ENCODE measurements at regions not wholly inside any gene's neighbourhood (a gene's known extent, or its start where the extent isn't known, plus 50 kb on each side); places are given as distances from the start of the nearest gene placed in this dataset.

GRCh38 chr21:35461700-35462099 lies 412.6 kb upstream of the RUNX1 start:
- no peak for DNase-seq (ENCODE audit: low spot score)
- no peaks in the 10 kb centered on the region for H4K20me1 ChIP-seq (ENCODE audit: insufficient read depth, low read length)

GRCh38 chr21:35460441-35460840 lies 411.3 kb upstream of the RUNX1 start:
- POLR2A ChIA-PET = no interaction called here
- no peak for DNase-seq (ENCODE audit: low spot score)
- no TSS peak for BruUV-seq (replicated peaks)

More at GRCh38 chr21:35461700-35462099, 412.6 kb upstream of the RUNX1 start:
- no peak overlapping the region for H2AFZ ChIP-seq (ENCODE audit: low read length)
- no peaks in the 10 kb centered on the region for H3K4me1 ChIP-seq (ENCODE audit: insufficient read depth, low read length)
- 36% methylated on average over 2 of the region's 2 CpGs for WGBS (ENCODE audit: low lambda C conversion rate)
- POLR2A ChIA-PET = no interaction called here
- no peak overlapping the region for H3K4me2 ChIP-seq (ENCODE audit: low read depth, low read length)
- no peak overlapping the region for H3K27ac ChIP-seq (ENCODE audit: extremely low read length, insufficient read depth, low read length)
- no peaks in the 10 kb centered on the region for H3K36me3 ChIP-seq (replicated peaks in 1 of 2; ENCODE audit: control insufficient read depth in 1 of 2, insufficient read depth in 2 of 2, low read length in 2 of 2)
- CTCF ChIA-PET (ENCODE audit: low intra/inter-chr PET ratio, low total read pairs) = no interaction called here
- no peak overlapping the region for H3K9ac ChIP-seq (ENCODE audit: insufficient read depth, low read depth, low read length)
- no TSS peak for BruUV-seq (replicated peaks)
- H3K79me2 ChIP-seq (ENCODE audit: insufficient read depth, low read length) = no peaks in the 10 kb centered on the region
- H3K4me3 ChIP-seq (replicated peaks in 1 of 3; ENCODE audit: insufficient read depth in 1 of 3, low read depth in 2 of 3, low read length in 3 of 3) = no peak overlapping the region
- no peak for ATAC-seq
- intact Hi-C loops (cut with micrococcal nuclease; ENCODE audit: unreplicated experiment) = no loop called here
- FAIRE-seq = no peak
- H3K27me3 ChIP-seq (ENCODE audit: control insufficient read depth in 1 of 2, insufficient read depth in 2 of 2, low read length in 2 of 2) = no peaks in the 10 kb centered on the region
- no peak for TF ChIP-seq ZBTB7B (CRISPR knock-in tag; IDR thresholded peaks at IDR 0.05)
- peak; percentile 86 for TF ChIP-seq NFE2L2 (IDR thresholded peaks at IDR 0.05; ENCODE audit: low read length)
- TF ChIP-seq MAFK (conservative IDR thresholded peaks at IDR 0.05 in 1 of 2, IDR thresholded peaks at IDR 0.05 in 1 of 2; ENCODE audit: low read length in 2 of 2) = 0 out of 4 replicates have a peak, but pooled peaks of 1 of the 2 experiments have one; percentile 10
- no peaks in the 10 kb centered on the region for H3K9me3 ChIP-seq (ENCODE audit: low read length)
- in situ Hi-C loops (cut with HindIII; ENCODE audit: extremely low pct_ligation_motif_present, low pct_unique_long_range_greater_than_20kb) = no loop called here

More at GRCh38 chr21:35460441-35460840, 411.3 kb upstream of the RUNX1 start:
- Histone ChIP-seq H3K27me3 (ENCODE audit: control insufficient read depth in 1 of 2, insufficient read depth in 2 of 2, low read length in 2 of 2) (no peaks in the 10 kb centered on the region), H3K4me3 (replicated peaks in 1 of 3; ENCODE audit: insufficient read depth in 1 of 3, low read depth in 2 of 3, low read length in 3 of 3) (no peak overlapping the region), H3K4me1 (ENCODE audit: insufficient read depth, low read length) (no peaks in the 10 kb centered on the region), H3K9me3 (ENCODE audit: low read length) (no peaks in the 10 kb centered on the region), H3K36me3 (replicated peaks in 1 of 2; ENCODE audit: control insufficient read depth in 1 of 2, insufficient read depth in 2 of 2, low read length in 2 of 2) (no peaks in the 10 kb centered on the region), H3K9ac (ENCODE audit: insufficient read depth, low read depth, low read length) (no peak overlapping the region), H3K27ac (ENCODE audit: extremely low read length, insufficient read depth, low read length) (no peak overlapping the region), H3K4me2 (ENCODE audit: low read depth, low read length) (no peak overlapping the region), H2AFZ (ENCODE audit: low read length) (no peak overlapping the region), H3K79me2 (ENCODE audit: insufficient read depth, low read length) (no peaks in the 10 kb centered on the region), H4K20me1 (ENCODE audit: insufficient read depth, low read length) (no peaks in the 10 kb centered on the region)
- no peak for ATAC-seq
- intact Hi-C loops (cut with micrococcal nuclease; ENCODE audit: unreplicated experiment) = no loop called here
- in situ Hi-C loops (cut with HindIII; ENCODE audit: extremely low pct_ligation_motif_present, low pct_unique_long_range_greater_than_20kb) = no loop called here
- 59% methylated on average over 9 of the region's 9 CpGs for WGBS (ENCODE audit: low lambda C conversion rate)
- FAIRE-seq = no peak
- TF ChIP-seq WIZ (CRISPR knock-in tag; IDR thresholded peaks at IDR 0.05) = no peak
- no peak for TF ChIP-seq ZNF513 (CRISPR knock-in tag; conservative IDR thresholded peaks at IDR 0.05)
- TF ChIP-seq CBX1 (IDR thresholded peaks at IDR 0.05; ENCODE audit: low read depth) = no peak
- TF ChIP-seq ZNF761 (CRISPR knock-in tag; conservative IDR thresholded peaks at IDR 0.05) = no peak
- TF ChIP-seq, protein P1, sequence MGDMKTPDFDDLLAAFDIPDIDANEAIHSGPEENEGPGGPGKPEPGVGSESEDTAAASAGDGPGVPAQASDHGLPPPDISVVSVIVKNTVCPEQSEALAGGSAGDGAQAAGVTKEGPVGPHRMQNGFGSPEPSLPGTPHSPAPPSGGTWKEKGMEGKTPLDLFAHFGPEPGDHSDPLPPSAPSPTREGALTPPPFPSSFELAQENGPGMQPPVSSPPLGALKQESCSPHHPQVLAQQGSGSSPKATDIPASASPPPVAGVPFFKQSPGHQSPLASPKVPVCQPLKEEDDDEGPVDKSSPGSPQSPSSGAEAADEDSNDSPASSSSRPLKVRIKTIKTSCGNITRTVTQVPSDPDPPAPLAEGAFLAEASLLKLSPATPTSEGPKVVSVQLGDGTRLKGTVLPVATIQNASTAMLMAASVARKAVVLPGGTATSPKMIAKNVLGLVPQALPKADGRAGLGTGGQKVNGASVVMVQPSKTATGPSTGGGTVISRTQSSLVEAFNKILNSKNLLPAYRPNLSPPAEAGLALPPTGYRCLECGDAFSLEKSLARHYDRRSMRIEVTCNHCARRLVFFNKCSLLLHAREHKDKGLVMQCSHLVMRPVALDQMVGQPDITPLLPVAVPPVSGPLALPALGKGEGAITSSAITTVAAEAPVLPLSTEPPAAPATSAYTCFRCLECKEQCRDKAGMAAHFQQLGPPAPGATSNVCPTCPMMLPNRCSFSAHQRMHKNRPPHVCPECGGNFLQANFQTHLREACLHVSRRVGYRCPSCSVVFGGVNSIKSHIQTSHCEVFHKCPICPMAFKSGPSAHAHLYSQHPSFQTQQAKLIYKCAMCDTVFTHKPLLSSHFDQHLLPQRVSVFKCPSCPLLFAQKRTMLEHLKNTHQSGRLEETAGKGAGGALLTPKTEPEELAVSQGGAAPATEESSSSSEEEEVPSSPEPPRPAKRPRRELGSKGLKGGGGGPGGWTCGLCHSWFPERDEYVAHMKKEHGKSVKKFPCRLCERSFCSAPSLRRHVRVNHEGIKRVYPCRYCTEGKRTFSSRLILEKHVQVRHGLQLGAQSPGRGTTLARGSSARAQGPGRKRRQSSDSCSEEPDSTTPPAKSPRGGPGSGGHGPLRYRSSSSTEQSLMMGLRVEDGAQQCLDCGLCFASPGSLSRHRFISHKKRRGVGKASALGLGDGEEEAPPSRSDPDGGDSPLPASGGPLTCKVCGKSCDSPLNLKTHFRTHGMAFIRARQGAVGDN (CRISPR knock-in tag; IDR thresholded peaks at IDR 0.05) = no peak
- TF ChIP-seq ZKSCAN8 (CRISPR knock-in tag; IDR thresholded peaks at IDR 0.05; ENCODE audit: borderline replicate concordance) = no peak
- no peak for TF ChIP-seq KAT7 (CRISPR knock-in tag; IDR thresholded peaks at IDR 0.05; ENCODE audit: borderline replicate concordance)
- TF ChIP-seq ZNF331 (CRISPR knock-in tag; IDR thresholded peaks at IDR 0.05) = no peak
- TF ChIP-seq SOX5 (CRISPR knock-in tag; IDR thresholded peaks at IDR 0.05; ENCODE audit: borderline replicate concordance) = no peak
- CTCF ChIA-PET (ENCODE audit: low intra/inter-chr PET ratio, low total read pairs) = no interaction called here

Data from HepG2 (cell line).